Activated T-cell treated with anti-CD3 and anti-CD28 coated beads for 4 hours (primary cell): ENCODE measurements at regions not wholly inside any gene's neighbourhood (a gene's known extent, or its start where the extent isn't known, plus 50 kb on each side); places are given as distances from the start of the nearest gene placed in this dataset.
"Not testable (repeated sequence)": the region's sequence is repeated elsewhere in the genome, so short reads cannot be mapped to it uniquely, and the experiment has no call there.

Experiments
- DNase-seq: peaks from one replicate; pipeline ENCODE4 v3.0.0-alpha.2; 2020

DNA sequence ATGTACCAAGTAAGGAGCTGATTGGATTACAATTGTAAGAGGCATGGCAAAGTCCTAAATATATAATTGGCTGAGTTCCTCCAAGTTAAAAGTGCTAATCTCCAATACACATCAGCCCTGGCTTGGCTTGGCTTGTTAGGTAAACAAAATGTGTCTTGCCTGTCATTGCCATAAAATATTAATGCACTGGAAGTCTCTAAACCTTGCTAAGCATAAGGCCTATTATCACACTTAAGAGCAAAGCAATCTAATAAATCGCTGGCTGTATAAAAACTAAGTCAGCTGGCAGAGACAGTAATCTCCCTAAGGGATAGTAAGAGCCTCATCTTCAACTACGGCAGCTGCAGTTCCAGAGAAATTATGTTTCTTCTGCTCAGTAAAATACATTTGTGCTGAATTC, 418.6 kb upstream of the GRAMD2B start:
- no peak for DNase-seq

- DNase-seq, result no peak
Measured at GRCh38 chr5:126007841-126008240, 415.4 kb upstream of the GRAMD2B start.

GRCh38 chr5:126009566-126009965, 413.6 kb upstream of the GRAMD2B start:
- no peak for DNase-seq

DNA sequence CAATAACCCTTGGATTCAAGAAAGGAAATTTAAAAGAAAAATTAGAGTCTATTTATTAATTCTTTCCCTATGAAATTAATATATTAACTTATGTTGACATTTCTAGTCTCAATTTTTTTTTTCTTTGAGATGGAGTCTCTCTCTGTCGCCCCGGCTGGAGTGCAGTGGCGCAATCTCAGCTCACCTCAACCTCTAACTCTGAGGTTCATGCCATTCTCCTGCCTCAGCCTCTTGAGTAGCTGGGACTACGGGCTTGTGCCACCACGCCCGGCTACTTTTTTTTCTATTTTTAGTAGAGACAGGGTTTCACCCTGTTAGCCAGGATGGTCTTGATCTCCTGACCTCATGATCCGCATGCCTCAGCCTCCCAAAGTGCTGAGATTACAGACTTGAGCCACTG, 411.7 kb upstream of the GRAMD2B start:
- not testable (repeated sequence) for DNase-seq

- DNase-seq, result no peak
Measured at GRCh38 chr5:126014676-126015075, 408.5 kb upstream of the GRAMD2B start.

DNA sequence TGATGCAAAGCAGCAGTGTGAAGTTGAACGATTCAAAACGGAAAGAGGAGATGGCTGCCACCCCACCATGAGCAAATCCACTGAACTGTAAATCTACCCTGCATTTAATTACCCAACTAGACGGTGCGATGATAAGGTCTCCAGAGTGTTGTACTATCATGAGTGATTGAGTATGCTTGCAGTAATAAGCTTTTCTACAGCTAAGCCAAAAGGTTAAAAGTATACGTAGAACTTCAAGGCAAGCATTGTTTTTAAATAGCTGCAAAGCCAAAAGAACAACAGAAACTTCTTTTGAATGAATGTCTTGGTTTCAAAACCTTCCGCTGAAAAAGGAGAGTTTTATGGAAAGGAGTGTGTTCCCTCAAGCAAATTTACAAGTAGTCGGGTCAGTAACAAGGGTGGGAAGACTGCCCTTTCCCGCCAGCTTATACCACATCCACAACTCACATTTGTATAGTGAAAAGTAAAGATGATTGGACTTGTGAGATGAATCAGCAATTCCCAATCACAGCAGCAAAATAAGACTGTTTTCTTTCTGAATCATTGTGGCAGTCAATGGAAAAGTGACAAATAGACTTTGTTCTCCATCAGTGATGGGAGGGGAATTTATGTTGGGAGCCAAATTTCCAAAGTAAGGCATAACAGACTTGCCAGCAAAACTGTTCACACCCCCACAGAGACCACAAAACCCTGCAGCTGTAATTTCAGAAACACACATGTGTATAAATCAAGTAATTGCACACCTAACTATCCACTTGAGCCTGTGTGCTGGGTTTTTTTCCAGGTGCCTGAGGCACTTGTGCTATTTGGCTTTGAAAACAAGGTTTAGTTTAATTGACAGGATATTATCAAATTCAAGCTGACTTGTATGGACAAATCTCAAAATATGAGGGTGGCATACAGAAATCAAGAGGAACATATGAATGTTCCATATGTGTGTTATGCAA, 407.7 kb upstream of the GRAMD2B start:
- DNase-seq, result no peak

DNA sequence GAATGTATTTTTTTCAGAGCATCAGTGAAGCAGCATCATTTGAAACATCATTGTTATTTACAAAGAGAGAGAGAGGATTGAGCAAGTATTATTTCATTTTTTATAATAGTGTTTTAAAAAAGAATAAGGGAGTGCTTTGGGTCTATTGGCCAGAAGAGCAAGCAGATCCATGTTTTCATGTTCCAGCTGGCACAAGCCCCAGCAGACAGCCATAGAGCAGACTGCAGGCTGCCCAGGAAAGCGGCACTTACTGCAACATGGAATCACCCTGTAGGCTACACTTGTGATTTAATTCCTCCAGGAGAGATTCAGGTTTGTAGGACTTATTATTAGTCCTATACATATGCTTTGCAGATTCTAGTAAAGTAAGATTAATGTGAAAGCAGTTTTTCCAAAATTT, 407.0 kb upstream of the GRAMD2B start:
- DNase-seq, result no peak

DNA sequence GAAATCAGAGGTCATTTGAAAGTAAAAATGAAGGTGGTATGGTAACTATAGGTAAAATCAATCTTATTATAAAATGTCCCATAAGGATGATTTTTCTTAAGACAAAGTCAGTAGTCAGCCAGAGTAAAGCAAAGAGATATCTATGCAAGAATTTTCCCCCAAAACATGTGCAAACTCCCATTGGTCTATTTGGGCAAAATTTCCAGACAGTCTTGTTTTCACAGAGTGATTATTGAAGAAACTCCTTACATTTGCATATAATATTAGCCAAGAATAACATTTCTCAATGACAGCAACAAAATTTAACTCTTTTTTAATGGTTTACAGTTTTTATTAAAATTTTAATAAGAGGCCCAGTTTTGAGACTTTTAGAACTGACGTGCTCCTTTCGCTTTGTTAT, 406.1 kb upstream of the GRAMD2B start:
- no peak for DNase-seq

- no peak for DNase-seq
Measured at GRCh38 chr5:126020770-126021169, 402.4 kb upstream of the GRAMD2B start.

GRCh38 chr5:126023994-126024441, 399.2 kb upstream of the GRAMD2B start:
- DNase-seq, result no peak

- no peak for DNase-seq
Measured at GRCh38 chr5:126027149-126027548, 396.1 kb upstream of the GRAMD2B start.

DNA sequence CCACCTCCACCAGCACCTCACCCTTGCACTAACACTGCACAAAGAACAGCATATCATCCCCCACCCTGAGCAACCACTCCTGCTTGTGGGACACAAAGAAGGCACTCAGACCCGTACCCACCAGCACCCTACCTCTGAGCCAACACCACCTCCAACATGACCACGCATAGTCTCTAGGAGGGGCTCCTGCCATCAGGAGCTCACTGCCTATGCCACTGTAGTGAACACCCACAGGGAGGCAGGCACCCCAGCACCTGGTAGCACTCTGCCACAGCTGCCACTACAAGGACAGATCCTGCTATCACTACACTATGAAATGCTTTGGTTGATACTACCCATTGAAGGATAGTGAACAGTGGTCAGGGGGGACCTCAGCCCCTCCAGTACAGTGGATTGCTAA, 395.6 kb upstream of the GRAMD2B start:
- DNase-seq, result no peak

DNA sequence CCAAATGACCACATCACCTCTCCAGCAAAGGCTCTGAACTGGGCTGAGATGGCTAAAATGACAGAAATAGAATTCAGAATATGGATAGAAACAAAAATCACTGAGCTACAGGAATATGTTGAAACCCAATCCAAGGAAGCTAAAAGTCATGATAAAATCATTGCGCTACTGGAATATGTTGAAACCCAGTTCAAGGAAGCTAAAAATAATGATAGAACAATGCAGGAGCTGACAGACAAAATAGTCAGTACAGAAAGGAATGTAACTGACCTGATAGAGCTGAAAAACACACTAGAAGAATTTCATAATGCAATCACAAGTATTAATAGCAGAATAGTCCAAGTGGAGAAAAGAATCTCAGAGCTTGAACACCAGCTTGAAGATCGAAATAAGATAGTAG, 394.9 kb upstream of the GRAMD2B start:
- DNase-seq, result no peak

- DNase-seq, result not testable (repeated sequence)
Measured at GRCh38 chr5:126029282-126029681, 393.9 kb upstream of the GRAMD2B start.

DNA sequence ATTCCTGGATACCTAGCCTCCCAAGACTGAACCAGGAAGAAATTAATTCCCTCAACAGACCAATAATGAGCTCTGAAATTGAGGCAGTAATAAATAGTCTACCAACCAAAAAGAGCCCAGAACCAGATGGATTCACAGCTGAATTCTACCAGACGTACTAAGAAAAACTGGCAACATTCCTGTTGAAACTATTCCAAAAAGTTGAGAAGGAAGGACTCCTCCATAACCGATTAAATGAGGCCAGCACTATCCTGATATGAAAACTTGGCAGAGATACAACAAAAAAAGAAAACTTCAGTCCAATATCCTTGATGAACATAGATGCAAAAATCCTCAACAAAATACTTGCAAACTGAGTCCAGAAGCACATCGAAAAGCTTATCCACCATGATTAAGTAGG, 392.5 kb upstream of the GRAMD2B start:
- DNase-seq, result no peak

DNA sequence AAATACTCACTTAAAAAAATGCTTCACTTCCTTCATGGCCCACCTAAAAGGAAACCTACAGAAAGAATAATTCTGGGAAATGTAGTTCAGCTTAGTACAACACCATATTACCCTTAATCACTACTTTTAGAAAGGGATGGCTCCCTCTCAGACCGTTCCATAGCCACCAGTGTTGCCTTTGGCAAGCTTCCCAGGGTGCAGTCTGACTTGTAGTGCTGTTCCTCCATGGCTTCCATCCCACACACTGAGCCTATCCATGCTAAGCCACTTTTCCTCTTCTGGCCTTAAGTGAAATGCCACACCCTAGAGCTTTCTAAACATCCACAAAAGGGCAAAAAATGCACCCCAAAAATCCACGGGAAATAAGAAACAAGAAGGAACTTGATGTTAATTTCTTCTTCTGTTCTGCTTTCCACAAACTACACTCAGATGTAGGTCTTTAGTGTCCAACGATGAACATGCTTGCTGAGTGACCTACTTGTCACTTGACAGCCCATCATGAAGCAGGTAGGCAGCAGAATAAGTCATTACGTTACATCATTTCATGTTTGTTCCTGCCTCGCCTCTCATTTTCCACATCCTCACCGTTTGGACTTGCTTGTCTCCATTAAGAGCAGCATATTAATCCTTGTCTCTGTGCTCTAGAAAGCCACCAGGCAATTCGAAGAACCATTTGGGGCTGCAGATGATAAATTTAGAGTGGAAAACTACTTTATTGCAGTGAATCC, 391.1 kb upstream of the GRAMD2B start:
- no peak for DNase-seq

- no peak for DNase-seq
Measured at GRCh38 chr5:126043688-126044087, 379.5 kb upstream of the GRAMD2B start.

DNA sequence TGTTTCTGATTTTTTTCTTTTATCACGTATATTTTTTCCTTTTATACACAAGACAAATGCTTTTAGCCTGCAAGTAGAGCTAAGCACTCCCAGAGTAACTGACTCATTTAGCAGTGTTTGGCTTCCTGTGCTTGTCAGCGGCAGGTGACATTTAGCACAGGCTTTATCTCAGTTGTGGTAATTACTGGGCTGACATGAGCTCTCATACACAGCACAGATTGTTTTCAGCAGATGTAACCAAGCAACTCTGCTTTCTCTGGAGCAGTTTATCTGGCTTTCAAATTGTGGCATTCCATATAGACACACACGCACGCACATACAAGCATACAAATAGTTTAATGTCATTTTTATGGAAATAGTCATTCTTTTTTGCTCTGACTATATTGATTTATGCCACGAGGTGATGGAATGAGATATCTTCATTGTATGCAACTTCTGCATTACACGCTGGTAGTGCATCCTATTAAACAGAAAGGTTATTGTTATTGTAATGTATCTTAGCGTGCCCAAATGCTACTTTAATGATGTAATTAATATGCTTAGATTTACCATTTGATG, 379.0 kb upstream of the GRAMD2B start:
- DNase-seq, result no peak

GRCh38 chr5:126044931-126045565, 378.2 kb upstream of the GRAMD2B start:
- DNase-seq, result no peak

DNA sequence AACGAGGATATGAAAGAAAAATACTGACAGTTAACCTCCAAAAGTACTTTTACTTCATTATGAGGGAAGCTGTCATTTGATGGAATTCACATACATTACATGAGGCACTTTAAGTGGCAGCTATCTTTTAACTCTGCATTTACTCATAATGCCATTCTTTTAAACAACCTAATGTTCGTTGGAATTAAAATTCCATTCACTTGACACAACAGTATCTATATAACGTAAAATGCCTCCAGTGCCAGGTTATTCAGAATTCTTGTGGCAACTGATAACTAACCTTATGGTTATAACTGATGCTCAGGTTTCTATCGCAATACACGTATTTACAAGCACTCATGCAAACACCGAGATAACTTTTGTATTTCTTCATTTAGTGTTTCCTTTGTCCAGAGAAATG, 376.9 kb upstream of the GRAMD2B start:
- no peak for DNase-seq

DNA sequence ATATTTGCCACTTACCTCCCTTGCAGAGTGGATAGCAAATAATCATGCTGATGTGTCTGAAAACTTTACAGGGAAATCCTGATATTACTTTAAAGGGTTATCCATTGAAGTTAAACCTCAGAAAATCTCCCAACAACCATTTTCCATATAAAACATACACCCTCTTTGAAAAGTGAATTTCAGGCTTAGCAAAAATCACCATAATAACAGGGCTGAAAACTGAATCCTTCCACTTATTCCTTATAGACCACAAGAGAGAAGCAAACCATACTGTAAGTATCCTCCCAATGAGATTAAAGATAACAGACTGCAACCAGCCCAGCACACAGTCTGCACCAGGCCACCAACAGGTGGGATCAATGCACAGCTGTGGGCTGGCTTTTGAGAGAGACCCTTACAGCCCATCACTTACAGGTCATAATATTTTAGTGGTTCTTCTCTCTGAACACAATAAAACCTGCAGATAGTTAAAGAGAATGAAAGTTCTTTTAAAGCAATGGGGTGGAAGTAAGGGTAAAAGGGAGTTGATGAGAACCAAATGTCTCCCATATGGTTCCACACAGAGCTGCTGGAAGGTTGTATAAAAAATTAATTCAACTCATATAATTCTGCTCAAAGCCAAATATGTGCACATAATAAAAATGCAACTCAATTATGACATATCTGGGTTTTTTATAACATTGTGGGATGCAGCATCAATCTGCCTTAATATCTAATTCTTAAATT, 376.2 kb upstream of the GRAMD2B start:
- DNase-seq, result no peak

- DNase-seq, result no peak
Measured at GRCh38 chr5:126052120-126052519, 371.1 kb upstream of the GRAMD2B start.

DNA sequence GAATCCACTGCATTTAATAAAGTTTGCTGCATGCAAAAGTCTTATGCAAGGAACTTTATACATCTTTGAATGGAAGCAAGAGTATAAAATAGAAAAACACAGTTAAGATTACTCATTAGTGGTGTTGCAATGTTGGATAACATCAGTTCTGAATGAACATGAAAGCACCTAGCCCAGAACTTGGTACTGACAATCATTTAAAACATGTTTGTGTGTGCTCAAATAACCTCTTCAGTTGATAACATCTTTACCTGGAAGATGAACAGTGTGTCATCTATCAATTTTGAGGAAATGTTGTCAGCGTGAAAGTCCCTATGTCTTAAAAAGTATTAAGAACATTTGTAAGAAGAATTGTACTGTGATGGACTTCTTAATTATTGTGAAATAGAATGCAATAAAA, 370.4 kb upstream of the GRAMD2B start:
- no peak for DNase-seq
